Activated naive CD4-positive, alpha-beta T cell treated with anti-CD3 and anti-CD28 coated beads, Interleukin-2, amount 10 ng/mL, durations not matched to agents 7 days and 5 days (primary cell): ENCODE measurements at regions not wholly inside any gene's neighbourhood (a gene's known extent, or its start where the extent isn't known, plus 50 kb on each side); places are given as distances from the start of the nearest gene placed in this dataset.

ENCODE experiments used
- CTCF ChIA-PET: fragments of 350-600 bp; sonication (Branson Sonifier 250); formaldehyde crosslinking; loops from one replicate; lab custom pipeline; 2021; ENCODE audit warnings: antibody characterized with exemption; lab: Charles Lee
- DNase-seq: peaks from one replicate; pipeline ENCODE4 v3.0.0-alpha.2; 2020
- H3K27ac Mint-ChIP-seq: one replicate; pipeline ENCODE4 v1.8.0; 2021; ENCODE audit warnings: mild to moderate bottlenecking, moderate library complexity, mixed read lengths
- H3K27me3 Mint-ChIP-seq: one replicate; pipeline ENCODE4 v1.8.0; 2021; ENCODE audit warnings: mild to moderate bottlenecking, mixed read lengths
- H3K36me3 Mint-ChIP-seq: one replicate; pipeline ENCODE4 v1.8.0; 2021; ENCODE audit warnings: mixed read lengths
- H3K4me1 Mint-ChIP-seq: one replicate; pipeline ENCODE4 v1.8.0; 2021; ENCODE audit warnings: mixed read lengths
- H3K4me3 Mint-ChIP-seq: one replicate; pipeline ENCODE4 v1.8.0; 2021; ENCODE audit warnings: mild to moderate bottlenecking, moderate library complexity, mixed read lengths
- H3K9me3 Mint-ChIP-seq: one replicate; pipeline ENCODE4 v1.8.0; 2021; ENCODE audit warnings: mixed read lengths

DNA sequence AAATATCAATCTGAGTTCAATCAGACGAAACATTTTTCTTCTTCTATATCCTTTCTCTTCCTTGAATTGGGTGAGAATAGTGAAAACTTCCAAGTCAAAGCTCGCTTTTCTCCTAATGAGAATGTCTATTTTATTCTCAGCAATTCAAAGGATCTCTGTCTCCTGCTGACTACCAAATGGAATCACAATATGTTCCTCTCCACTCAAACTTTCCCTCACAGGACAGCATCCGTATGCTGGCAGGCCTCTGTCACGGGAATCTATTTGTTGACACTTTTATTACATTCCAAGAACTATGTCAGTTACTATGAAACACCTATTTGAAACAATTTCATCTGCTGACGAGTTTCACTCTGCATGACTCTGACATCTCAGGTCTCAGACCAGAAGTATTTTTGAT is 1196.6 kb downstream of the CDH11 start:
- Mint-ChIP-seq H3K4me1 (no peaks in the 10 kb centered on the region), H3K9me3 (peaks cover 27% of the 10 kb centered on the region), H3K27ac (no peak overlapping the region), H3K27me3 (no peaks in the 10 kb centered on the region), H3K36me3 (no peaks in the 10 kb centered on the region), H3K4me3 (no peak overlapping the region)
- DNase-seq: no peak
- CTCF ChIA-PET: no interaction called here

DNA sequence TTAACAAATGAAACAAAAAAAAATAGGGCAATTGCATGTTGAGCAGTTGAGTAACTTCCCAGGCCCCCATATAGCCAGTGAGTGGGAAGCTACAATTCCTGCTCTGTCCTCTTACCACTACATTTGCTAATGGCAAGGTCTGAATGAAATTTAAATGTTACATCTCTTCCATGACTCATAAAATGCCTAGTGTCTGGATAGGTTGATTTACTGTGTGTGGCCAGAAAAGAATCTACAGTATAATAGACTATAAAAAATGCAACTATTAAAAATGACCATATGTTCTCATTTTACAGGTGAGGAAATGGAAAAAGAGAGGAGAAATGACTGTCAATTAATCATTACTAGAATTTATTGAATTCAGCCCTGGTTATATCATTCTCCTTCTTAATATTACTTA is 1199.3 kb downstream of the CDH11 start:
- Mint-ChIP-seq H3K27ac (no peak overlapping the region), H3K4me1 (no peaks in the 10 kb centered on the region), H3K9me3 (peaks cover 27% of the 10 kb centered on the region), H3K27me3 (no peaks in the 10 kb centered on the region), H3K36me3 (no peaks in the 10 kb centered on the region), H3K4me3 (no peak overlapping the region)
- no peak for DNase-seq
- CTCF ChIA-PET: no interaction called here

DNA sequence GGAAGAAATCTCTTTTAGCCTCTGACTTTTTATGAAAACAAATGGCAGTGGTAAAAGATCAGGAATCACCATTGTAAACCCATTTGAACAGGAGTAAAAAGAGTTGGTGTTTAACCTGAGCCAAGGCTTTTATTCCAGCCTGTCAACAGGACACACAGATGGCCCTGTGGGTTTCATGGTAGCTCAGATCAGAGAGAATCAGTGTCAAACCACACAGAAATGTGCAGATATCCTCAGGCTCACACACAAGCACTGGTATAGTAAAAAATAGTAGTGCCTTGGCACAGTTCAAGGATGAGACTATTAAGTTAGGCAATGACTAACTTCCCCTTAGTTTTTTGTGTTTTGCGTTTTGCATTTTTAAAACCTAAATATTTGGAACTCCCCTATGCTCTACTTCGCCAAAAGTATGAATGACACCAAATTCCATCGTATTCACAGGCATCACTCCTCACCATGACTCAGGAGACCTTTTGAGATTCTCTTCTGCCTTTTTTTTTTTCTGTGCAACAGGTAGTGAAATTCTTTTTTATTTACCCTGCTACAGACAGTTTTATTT is 1200.0 kb downstream of the CDH11 start:
- DNase-seq: no peak
- Mint-ChIP-seq H3K36me3 (no peaks in the 10 kb centered on the region), H3K9me3 (peaks cover 28% of the 10 kb centered on the region), H3K4me1 (no peaks in the 10 kb centered on the region), H3K4me3 (no peak overlapping the region), H3K27ac (no peak overlapping the region), H3K27me3 (no peaks in the 10 kb centered on the region)
- CTCF ChIA-PET: no interaction called here

GRCh38 chr16:63913290-63913689 is 1208.6 kb downstream of the CDH11 start:
- DNase-seq: no peak

DNA sequence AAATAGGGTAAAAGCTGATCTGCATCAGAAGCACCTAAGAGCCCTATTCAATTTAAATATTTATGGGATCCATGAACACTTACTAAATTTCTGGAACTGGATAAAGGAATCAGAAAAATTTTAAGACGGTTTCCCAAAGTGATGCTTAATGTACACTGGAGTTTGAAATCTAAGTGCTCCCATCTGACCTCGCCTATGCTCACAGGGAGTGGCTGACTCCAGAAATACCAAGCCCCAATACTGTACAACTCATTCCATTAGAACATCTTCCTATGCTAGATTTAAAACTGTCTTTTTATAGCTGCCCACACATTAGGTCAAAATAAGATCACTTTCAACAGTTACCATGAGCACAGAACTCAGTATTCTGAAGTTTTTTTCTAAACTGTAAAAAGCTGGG is 1214.6 kb downstream of the CDH11 start:
- Mint-ChIP-seq H3K27me3 (no peaks in the 10 kb centered on the region), H3K4me1 (no peaks in the 10 kb centered on the region), H3K9me3 (peaks cover 20% of the 10 kb centered on the region), H3K36me3 (no peaks in the 10 kb centered on the region), H3K27ac (no peak overlapping the region), H3K4me3 (no peak overlapping the region)
- CTCF ChIA-PET: no interaction called here
- DNase-seq: no peak

More at GRCh38 chr16:63913290-63913689, 1208.6 kb downstream of the CDH11 start:
- Mint-ChIP-seq H3K4me3 (no peak overlapping the region), H3K9me3 (peaks cover 5% of the 10 kb centered on the region), H3K27ac (no peak overlapping the region), H3K4me1 (no peaks in the 10 kb centered on the region), H3K36me3 (no peaks in the 10 kb centered on the region), H3K27me3 (no peaks in the 10 kb centered on the region)
- CTCF ChIA-PET: no interaction called here

- peaks cover 20% of the 10 kb centered on the region for H3K9me3 Mint-ChIP-seq
- no peaks in the 10 kb centered on the region for H3K4me1 Mint-ChIP-seq
- CTCF ChIA-PET: no interaction called here
- no peak overlapping the region for H3K27ac Mint-ChIP-seq
- H3K4me3 Mint-ChIP-seq: no peak overlapping the region
- no peak for DNase-seq
- H3K36me3 Mint-ChIP-seq: no peaks in the 10 kb centered on the region
- H3K27me3 Mint-ChIP-seq: no peaks in the 10 kb centered on the region
Measured at GRCh38 chr16:63904930-63905329, 1216.9 kb downstream of the CDH11 start.

DNA sequence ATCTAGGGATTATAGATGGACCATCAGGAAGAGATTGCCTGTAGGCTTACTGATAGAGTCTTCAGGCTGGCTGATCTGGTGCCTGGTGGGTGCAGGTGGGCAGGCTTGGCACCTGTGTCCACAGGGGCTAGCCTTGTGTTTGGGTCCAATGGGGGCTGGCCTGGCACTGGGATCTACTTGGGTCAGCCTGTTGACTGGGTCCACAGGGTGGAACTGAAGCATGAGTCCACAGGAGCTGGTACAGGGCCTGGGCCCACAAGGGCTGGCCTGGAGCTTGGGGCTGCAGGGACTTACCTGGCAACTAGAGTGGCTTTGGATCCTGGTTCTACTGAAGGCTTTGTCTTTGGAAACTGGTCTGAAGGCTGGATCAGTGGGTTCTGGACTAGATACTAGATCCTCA is 1217.7 kb downstream of the CDH11 start:
- Mint-ChIP-seq H3K9me3 (peaks cover 20% of the 10 kb centered on the region), H3K27ac (no peak overlapping the region), H3K4me3 (no peak overlapping the region)

DNA sequence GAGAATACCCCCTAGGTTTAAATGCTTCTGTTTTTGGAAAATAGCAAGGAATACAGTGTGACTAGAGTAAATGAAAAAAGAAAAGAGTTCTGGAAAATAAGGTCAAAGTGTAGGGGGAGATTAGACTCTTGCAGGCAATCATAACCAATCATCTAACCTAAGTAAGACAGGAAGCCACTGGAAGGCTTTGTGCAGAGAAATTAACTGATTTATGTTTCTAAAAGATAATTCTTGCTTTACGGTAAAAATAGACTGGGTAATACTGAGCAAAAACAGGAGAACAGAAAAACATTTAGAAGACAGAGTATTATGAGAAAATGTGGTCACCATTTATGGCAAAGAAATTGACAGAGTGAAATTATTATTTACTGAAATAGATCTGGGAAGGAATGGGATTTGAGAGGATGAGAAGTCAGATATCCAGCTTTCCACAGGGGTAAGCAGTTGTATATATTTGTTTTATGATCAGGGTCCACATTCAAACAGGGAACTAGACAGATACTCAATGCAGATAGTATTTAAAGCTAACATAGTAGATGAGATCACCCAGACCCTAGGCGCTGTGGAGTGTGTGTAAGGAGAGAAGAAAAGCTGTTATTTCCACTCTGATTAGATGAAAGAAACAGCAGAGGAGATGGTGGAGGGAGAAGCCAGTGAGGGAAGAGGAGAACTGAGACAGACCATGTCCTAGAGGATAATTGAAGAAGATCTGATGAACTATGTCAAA is 1225.3 kb downstream of the CDH11 start:
- H3K4me1 Mint-ChIP-seq: no peaks in the 10 kb centered on the region
- H3K9me3 Mint-ChIP-seq: peaks cover 5% of the 10 kb centered on the region
- H3K36me3 Mint-ChIP-seq: no peaks in the 10 kb centered on the region
- no peak for DNase-seq
- no peaks in the 10 kb centered on the region for H3K27me3 Mint-ChIP-seq
- H3K4me3 Mint-ChIP-seq: no peak overlapping the region
- CTCF ChIA-PET: no interaction called here
- no peak overlapping the region for H3K27ac Mint-ChIP-seq

More for the DNA sequence above, 1217.7 kb downstream of the CDH11 start:
- CTCF ChIA-PET: no interaction called here
- Mint-ChIP-seq H3K27me3 (no peaks in the 10 kb centered on the region), H3K36me3 (no peaks in the 10 kb centered on the region), H3K4me1 (no peaks in the 10 kb centered on the region)
- DNase-seq: no peak

DNA sequence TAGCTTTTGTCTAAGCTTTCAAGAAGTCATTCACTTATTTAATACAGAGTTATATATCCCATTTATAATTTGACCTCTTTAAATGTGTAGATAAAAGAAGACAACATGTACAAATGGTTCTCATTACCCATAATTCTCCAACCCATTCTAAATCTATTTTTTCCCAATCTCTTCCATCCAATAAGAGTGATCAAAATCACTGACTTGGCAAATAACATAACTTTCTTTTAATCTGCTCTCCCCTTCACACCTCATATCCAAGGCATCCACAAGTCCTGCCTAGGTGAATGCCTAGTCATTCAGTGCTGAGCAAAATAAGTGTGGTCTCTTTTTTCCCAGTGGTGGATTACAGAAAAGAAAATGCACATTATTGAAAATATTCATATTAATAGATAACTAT is 1231.1 kb downstream of the CDH11 start:
- CTCF ChIA-PET: no interaction called here
- DNase-seq: no peak
- Mint-ChIP-seq H3K4me1 (no peaks in the 10 kb centered on the region), H3K4me3 (no peak overlapping the region), H3K27ac (no peak overlapping the region), H3K36me3 (no peaks in the 10 kb centered on the region), H3K27me3 (no peaks in the 10 kb centered on the region), H3K9me3 (peaks cover 18% of the 10 kb centered on the region)

- no peak overlapping the region for H3K4me3 Mint-ChIP-seq
- no peaks in the 10 kb centered on the region for H3K4me1 Mint-ChIP-seq
- no peaks in the 10 kb centered on the region for H3K27me3 Mint-ChIP-seq
- CTCF ChIA-PET: no interaction called here
- no peaks in the 10 kb centered on the region for H3K36me3 Mint-ChIP-seq
- DNase-seq: no peak
- peaks cover 18% of the 10 kb centered on the region for H3K9me3 Mint-ChIP-seq
- H3K27ac Mint-ChIP-seq: no peak overlapping the region
Measured at GRCh38 chr16:63890081-63890480, 1231.8 kb downstream of the CDH11 start.

GRCh38 chr16:63883091-63883490 is 1238.8 kb downstream of the CDH11 start:
- H3K4me1 Mint-ChIP-seq: no peaks in the 10 kb centered on the region
- no peaks in the 10 kb centered on the region for H3K36me3 Mint-ChIP-seq
- no peak overlapping the region for H3K27ac Mint-ChIP-seq
- no peak overlapping the region for H3K4me3 Mint-ChIP-seq
- DNase-seq: no peak
- H3K27me3 Mint-ChIP-seq: no peaks in the 10 kb centered on the region
- CTCF ChIA-PET: no interaction called here
- H3K9me3 Mint-ChIP-seq: peaks cover 26% of the 10 kb centered on the region

DNA sequence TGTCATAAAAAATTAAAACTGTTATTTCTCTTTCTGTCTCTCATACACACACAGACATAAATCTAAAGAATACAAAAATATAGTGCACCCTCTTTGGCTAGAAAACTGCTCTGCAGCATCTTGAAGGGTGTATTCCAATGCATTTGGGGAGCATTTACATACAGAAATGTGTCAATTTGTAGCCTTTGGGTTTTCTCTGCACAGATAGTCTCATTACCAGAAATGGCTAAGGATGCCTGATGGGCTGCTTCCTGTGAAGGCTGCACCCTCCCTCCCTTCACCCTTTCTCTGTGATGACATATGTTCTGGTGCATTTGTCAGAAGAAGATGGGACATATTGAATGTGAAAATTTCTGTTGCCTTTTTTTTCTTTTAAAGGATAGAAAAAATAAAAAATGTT is 1239.3 kb downstream of the CDH11 start:
- Mint-ChIP-seq H3K36me3 (no peaks in the 10 kb centered on the region), H3K9me3 (peaks cover 26% of the 10 kb centered on the region), H3K27me3 (no peaks in the 10 kb centered on the region), H3K27ac (no peak overlapping the region), H3K4me1 (no peaks in the 10 kb centered on the region), H3K4me3 (no peak overlapping the region)
- DNase-seq: no peak
- CTCF ChIA-PET: no interaction called here

DNA sequence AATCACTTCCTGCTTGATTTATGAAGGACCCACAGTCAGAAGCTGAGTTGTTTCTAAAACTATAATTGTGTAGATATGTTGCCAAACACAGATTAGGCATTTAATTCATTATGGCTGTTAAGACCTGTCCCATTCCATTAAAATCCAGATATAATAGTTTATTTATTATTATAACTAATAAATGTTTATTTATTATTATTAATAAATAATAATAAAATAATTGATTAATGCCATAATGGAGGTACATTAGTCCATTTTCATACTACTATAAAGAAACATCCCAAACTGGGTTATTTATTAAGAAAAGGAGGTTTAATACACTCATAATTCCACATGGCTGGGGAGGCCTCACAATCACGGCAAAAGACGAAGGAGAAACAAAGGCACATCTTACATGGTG is 1240.9 kb downstream of the CDH11 start:
- H3K4me3 Mint-ChIP-seq: no peak overlapping the region
- H3K27ac Mint-ChIP-seq: no peak overlapping the region
- no peaks in the 10 kb centered on the region for H3K27me3 Mint-ChIP-seq
- H3K4me1 Mint-ChIP-seq: no peaks in the 10 kb centered on the region
- H3K36me3 Mint-ChIP-seq: no peaks in the 10 kb centered on the region
- no peak for DNase-seq
- H3K9me3 Mint-ChIP-seq: peaks cover 21% of the 10 kb centered on the region
- CTCF ChIA-PET: no interaction called here

DNA sequence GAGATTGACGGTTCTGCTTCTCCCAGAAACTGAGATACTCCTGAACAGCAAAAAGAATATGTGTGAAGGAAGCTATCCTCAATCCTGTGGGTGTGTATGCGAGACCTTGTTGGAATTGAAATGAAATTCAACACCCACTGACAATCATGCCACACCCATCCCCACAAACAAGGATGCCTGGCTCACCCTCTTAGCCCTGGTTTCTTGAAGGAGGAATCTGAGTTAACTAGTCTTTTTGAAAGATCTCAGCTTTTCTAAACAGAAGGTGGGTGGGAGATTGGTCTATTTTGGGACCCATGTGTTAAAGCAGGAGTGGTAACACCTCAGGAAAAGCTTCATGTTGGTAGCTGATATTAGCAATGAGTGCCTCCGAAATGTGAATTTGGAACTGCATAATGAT is 1244.5 kb downstream of the CDH11 start:
- H3K4me1 Mint-ChIP-seq: no peaks in the 10 kb centered on the region
- H3K36me3 Mint-ChIP-seq: no peaks in the 10 kb centered on the region
- no peaks in the 10 kb centered on the region for H3K27me3 Mint-ChIP-seq
- no peak overlapping the region for H3K27ac Mint-ChIP-seq
- H3K4me3 Mint-ChIP-seq: no peak overlapping the region
- peaks cover 14% of the 10 kb centered on the region for H3K9me3 Mint-ChIP-seq
- no peak for DNase-seq
- CTCF ChIA-PET: no interaction called here

DNA sequence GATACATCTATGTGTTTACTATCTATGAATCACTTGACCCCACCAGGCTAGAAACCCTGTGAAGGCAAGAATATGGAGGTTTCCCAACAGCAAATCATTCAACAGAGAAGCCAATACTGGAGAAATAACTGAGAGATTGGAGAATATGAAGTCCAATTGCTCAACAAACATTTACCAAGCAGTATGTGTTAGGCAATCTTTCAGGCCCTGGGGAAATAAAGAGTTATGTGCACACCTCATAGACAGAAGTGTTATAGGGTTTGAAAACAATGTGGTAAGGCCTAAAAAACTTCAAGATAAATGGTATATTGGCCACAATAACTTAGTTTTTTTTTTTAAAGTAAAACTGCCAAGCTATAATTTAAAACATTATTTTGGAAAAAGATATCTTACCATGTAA is 1245.8 kb downstream of the CDH11 start:
- no peak overlapping the region for H3K4me3 Mint-ChIP-seq

More for the DNA sequence above, 1245.8 kb downstream of the CDH11 start:
- Mint-ChIP-seq H3K36me3 (no peaks in the 10 kb centered on the region), H3K27ac (no peak overlapping the region), H3K4me1 (no peaks in the 10 kb centered on the region), H3K9me3 (peaks cover 7% of the 10 kb centered on the region), H3K27me3 (no peaks in the 10 kb centered on the region)
- CTCF ChIA-PET: no interaction called here
- no peak for DNase-seq
